ENCODE measurements at regions not wholly inside any gene's neighbourhood (a gene's known extent, or its start where the extent isn't known, plus 50 kb on each side); places are given as distances from the start of the nearest gene placed in this dataset.

GRCh38 chr1:4172644-4173599 lies 272.9 kb upstream of the C1orf174 start:
- TF ChIP-seq, protein P1, sequence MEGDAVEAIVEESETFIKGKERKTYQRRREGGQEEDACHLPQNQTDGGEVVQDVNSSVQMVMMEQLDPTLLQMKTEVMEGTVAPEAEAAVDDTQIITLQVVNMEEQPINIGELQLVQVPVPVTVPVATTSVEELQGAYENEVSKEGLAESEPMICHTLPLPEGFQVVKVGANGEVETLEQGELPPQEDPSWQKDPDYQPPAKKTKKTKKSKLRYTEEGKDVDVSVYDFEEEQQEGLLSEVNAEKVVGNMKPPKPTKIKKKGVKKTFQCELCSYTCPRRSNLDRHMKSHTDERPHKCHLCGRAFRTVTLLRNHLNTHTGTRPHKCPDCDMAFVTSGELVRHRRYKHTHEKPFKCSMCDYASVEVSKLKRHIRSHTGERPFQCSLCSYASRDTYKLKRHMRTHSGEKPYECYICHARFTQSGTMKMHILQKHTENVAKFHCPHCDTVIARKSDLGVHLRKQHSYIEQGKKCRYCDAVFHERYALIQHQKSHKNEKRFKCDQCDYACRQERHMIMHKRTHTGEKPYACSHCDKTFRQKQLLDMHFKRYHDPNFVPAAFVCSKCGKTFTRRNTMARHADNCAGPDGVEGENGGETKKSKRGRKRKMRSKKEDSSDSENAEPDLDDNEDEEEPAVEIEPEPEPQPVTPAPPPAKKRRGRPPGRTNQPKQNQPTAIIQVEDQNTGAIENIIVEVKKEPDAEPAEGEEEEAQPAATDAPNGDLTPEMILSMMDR (IDR thresholded peaks at IDR 0.05; ENCODE audit: borderline replicate concordance, extremely low read depth, low read length, poor library complexity, severe bottlenecking): peak; percentile 54
- no peak for TF ChIP-seq EZH2 (IDR thresholded peaks at IDR 0.05; ENCODE audit: borderline replicate concordance, low read depth, low read length, severe bottlenecking)
- no peaks in the 10 kb centered on the region for H4K20me1 ChIP-seq (ENCODE audit: insufficient read depth, low read length)
- H3K27ac ChIP-seq (ENCODE audit: low read length): no peak overlapping the region
- no peaks in the 10 kb centered on the region for H3K79me2 ChIP-seq (ENCODE audit: insufficient read depth, low read length)
- no peak overlapping the region for H3K4me2 ChIP-seq (ENCODE audit: insufficient read depth, low read length)
- H2AFZ ChIP-seq (ENCODE audit: low read depth, low read length): no peak overlapping the region
- no peak overlapping the region for H3K4me3 ChIP-seq (ENCODE audit: low read depth in 1 of 2, low read length in 2 of 2)
- H3K9me3 ChIP-seq (ENCODE audit: insufficient read depth, low read length, severe bottlenecking): no peaks in the 10 kb centered on the region
- H3K27me3 ChIP-seq (ENCODE audit: insufficient read depth, low read length, poor library complexity): no peaks in the 10 kb centered on the region
- ATAC-seq (ENCODE audit: insufficient read depth, low read depth): peak; percentile 80
- H3K36me3 ChIP-seq (ENCODE audit: insufficient read depth, low read length): no peaks in the 10 kb centered on the region
- DNase-seq: peak; percentile 59
- H3K4me1 ChIP-seq (ENCODE audit: insufficient read depth, low read length): no peaks in the 10 kb centered on the region
- H3K9ac ChIP-seq (ENCODE audit: low read depth, low read length): no peak overlapping the region

- no peak overlapping the region for H3K27ac ChIP-seq (ENCODE audit: low read length)
- no peak overlapping the region for H3K9ac ChIP-seq (ENCODE audit: low read depth, low read length)
- TF ChIP-seq, protein P1 (IDR thresholded peaks at IDR 0.05; ENCODE audit: borderline replicate concordance, extremely low read depth, low read length, poor library complexity, severe bottlenecking): no peak
- no peak for TF ChIP-seq EZH2 (IDR thresholded peaks at IDR 0.05; ENCODE audit: borderline replicate concordance, low read depth, low read length, severe bottlenecking)
- no peak overlapping the region for H2AFZ ChIP-seq (ENCODE audit: low read depth, low read length)
- no peaks in the 10 kb centered on the region for H3K79me2 ChIP-seq (ENCODE audit: insufficient read depth, low read length)
- no peaks in the 10 kb centered on the region for H3K27me3 ChIP-seq (ENCODE audit: insufficient read depth, low read length, poor library complexity)
- H3K4me3 ChIP-seq (ENCODE audit: low read depth in 1 of 2, low read length in 2 of 2): no peak overlapping the region
- H3K4me1 ChIP-seq (ENCODE audit: insufficient read depth, low read length): no peaks in the 10 kb centered on the region
- H3K9me3 ChIP-seq (ENCODE audit: insufficient read depth, low read length, severe bottlenecking): no peaks in the 10 kb centered on the region
- no peaks in the 10 kb centered on the region for H4K20me1 ChIP-seq (ENCODE audit: insufficient read depth, low read length)
- no peak for ATAC-seq (ENCODE audit: insufficient read depth, low read depth)
- H3K36me3 ChIP-seq (ENCODE audit: insufficient read depth, low read length): no peaks in the 10 kb centered on the region
- H3K4me2 ChIP-seq (ENCODE audit: insufficient read depth, low read length): no peak overlapping the region
- no peak for DNase-seq
Observed at GRCh38 chr1:4173731-4174130, 273.7 kb upstream of the C1orf174 start.

DNA sequence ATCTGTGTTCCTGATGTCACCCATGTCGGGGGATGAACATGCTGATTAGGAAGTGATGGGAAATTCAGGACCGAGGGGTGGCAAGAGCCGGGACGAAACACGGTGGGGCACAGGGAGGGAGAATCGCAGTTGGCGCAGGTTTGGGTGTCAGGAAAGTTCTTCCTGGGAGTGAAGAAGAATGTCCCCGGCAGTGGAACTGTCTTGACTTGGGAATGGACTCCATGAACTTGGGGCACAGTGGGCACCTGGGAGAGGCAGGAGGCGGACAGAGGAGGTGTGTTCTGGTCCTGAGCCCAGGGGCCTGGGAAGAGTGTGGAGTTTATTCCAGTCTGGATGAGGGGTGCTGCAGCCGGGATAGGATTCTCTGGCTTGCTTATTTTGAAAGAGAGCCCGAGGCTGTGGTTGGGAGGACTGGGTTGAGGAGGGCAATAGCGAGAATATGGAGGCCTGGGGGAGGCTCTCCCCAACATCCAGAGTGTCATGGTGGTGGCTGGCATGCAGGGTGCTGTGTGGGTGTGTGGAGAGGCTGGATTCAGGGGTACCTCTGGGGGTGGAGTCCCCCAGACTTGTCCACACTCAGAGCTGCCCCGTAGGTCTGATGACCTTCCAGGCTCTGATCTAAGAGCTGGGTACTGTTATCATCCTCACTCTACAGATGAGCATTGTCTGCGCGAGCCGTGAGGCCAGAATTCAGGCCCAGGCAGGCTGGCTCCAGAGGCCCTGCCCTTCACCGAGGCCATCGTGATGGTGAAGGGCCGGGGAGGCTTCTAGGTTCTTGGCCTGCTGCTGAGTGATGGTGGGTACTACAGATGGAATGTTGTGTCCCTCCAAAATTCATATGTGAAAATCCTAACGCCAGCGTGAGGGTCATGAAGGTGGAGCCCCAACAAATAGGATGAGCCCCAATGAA lies 274.5 kb upstream of the C1orf174 start:
- no peak for DNase-seq
- H4K20me1 ChIP-seq (ENCODE audit: insufficient read depth, low read length): no peaks in the 10 kb centered on the region
- H3K27me3 ChIP-seq (ENCODE audit: insufficient read depth, low read length, poor library complexity): no peaks in the 10 kb centered on the region
- no peak overlapping the region for H2AFZ ChIP-seq (ENCODE audit: low read depth, low read length)
- H3K9me3 ChIP-seq (ENCODE audit: insufficient read depth, low read length, severe bottlenecking): no peaks in the 10 kb centered on the region
- no peaks in the 10 kb centered on the region for H3K79me2 ChIP-seq (ENCODE audit: insufficient read depth, low read length)
- H3K4me3 ChIP-seq (ENCODE audit: low read depth in 1 of 2, low read length in 2 of 2): no peak overlapping the region
- no peak overlapping the region for H3K9ac ChIP-seq (ENCODE audit: low read depth, low read length)
- no peaks in the 10 kb centered on the region for H3K36me3 ChIP-seq (ENCODE audit: insufficient read depth, low read length)
- H3K4me2 ChIP-seq (ENCODE audit: insufficient read depth, low read length): no peak overlapping the region
- H3K27ac ChIP-seq (ENCODE audit: low read length): no peak overlapping the region
- no peak for ATAC-seq (ENCODE audit: insufficient read depth, low read depth)
- H3K4me1 ChIP-seq (ENCODE audit: insufficient read depth, low read length): no peaks in the 10 kb centered on the region
- TF ChIP-seq EZH2 (IDR thresholded peaks at IDR 0.05; ENCODE audit: borderline replicate concordance, low read depth, low read length, severe bottlenecking): no peak
- TF ChIP-seq, protein P1 (IDR thresholded peaks at IDR 0.05; ENCODE audit: borderline replicate concordance, extremely low read depth, low read length, poor library complexity, severe bottlenecking): no peak

Measured in DND-41 (cell line).